CD8-positive, alpha-beta memory T cell (primary cell): ENCODE measurements at regions not wholly inside any gene's neighbourhood (a gene's known extent, or its start where the extent isn't known, plus 50 kb on each side); places are given as distances from the start of the nearest gene placed in this dataset.

ENCODE experiments used
- CTCF ChIA-PET: fragments of 350-600 bp; sonication (Branson Sonifier 250); formaldehyde crosslinking; loops from one replicate; lab custom pipeline; 2021; ENCODE audit warnings: antibody characterized with exemption; lab: Charles Lee
- POLR2A ChIA-PET: fragments of 350-600 bp; sonication (Branson Sonifier 250); formaldehyde crosslinking; loops from one replicate; lab custom pipeline; 2021; ENCODE audit warnings: antibody characterized with exemption; lab: Charles Lee
- DNase-seq, 5 donors: peaks; one replicate each; pipeline versions ENCODE4 v3.0.0 to v3.0.0-alpha.2; 2020 to 2022; ENCODE audit warnings: mixed read lengths in 1 of 5
- H3K27ac ChIP-seq: one replicate; pipeline ENCODE4 v1.7.0; 2013; ENCODE audit warnings: low read depth, mild to moderate bottlenecking, low read length, moderate library complexity
- H3K27me3 ChIP-seq: 2 replicates; pipeline ENCODE4 v1.7.0; 2013; ENCODE audit warnings: low read length, mild to moderate bottlenecking; ENCODE audit not compliant: insufficient read depth, poor library complexity, severe bottlenecking
- H3K36me3 ChIP-seq: 2 replicates; pipeline ENCODE4 v1.7.0; 2013; ENCODE audit warnings: mild to moderate bottlenecking, low read length, moderate library complexity; ENCODE audit not compliant: insufficient read depth
- H3K4me1 ChIP-seq: 2 replicates; pipeline ENCODE4 v1.7.0; 2013; ENCODE audit warnings: mild to moderate bottlenecking, low read length, moderate library complexity; ENCODE audit not compliant: insufficient read depth
- H3K4me3 ChIP-seq: 2 replicates; pipeline ENCODE4 v1.7.0; 2013; ENCODE audit warnings: mild to moderate bottlenecking, low read length
- H3K9me3 ChIP-seq: 2 replicates; pipeline ENCODE4 v1.7.0; 2013; ENCODE audit warnings: mild to moderate bottlenecking, low read length
- H3K27ac Mint-ChIP-seq, 8 donors: one replicate each; pipeline ENCODE4 v1.8.0; 2020 to 2021; ENCODE audit warnings: mixed read lengths in 8 of 8, mild to moderate bottlenecking in 6 of 8, inconsistent platforms in 3 of 8, moderate library complexity in 3 of 8
- H3K27me3 Mint-ChIP-seq, 2 donors: one replicate each; pipeline ENCODE4 v1.8.0; 2020 to 2021; ENCODE audit warnings: mixed read lengths in 2 of 2, mild to moderate bottlenecking in 1 of 2, moderate library complexity in 1 of 2
- H3K36me3 Mint-ChIP-seq, 3 donors: one replicate each; pipeline ENCODE4 v1.8.0; 2020 to 2021; ENCODE audit warnings: mixed read lengths in 3 of 3, inconsistent platforms in 1 of 3, mild to moderate bottlenecking in 1 of 3
- H3K4me1 Mint-ChIP-seq, 3 donors: one replicate each; pipeline ENCODE4 v1.8.0; 2020 to 2021; ENCODE audit warnings: mixed read lengths in 3 of 3, inconsistent platforms in 1 of 3, mild to moderate bottlenecking in 1 of 3
- H3K4me3 Mint-ChIP-seq, 7 donors: one replicate each; pipeline ENCODE4 v1.8.0; 2020 to 2021; ENCODE audit warnings: mixed read lengths in 7 of 7, mild to moderate bottlenecking in 6 of 7, moderate library complexity in 4 of 7, inconsistent platforms in 2 of 7
- H3K9me3 Mint-ChIP-seq, 5 donors: one replicate each; pipeline ENCODE4 v1.8.0; 2020 to 2022; ENCODE audit warnings: mixed read lengths in 5 of 5, mild to moderate bottlenecking in 3 of 5, moderate library complexity in 2 of 5, inconsistent platforms in 1 of 5

GRCh38 chr2:164190700-164191099 lies 430.6 kb downstream of the GRB14 start:
- Mint-ChIP-seq H3K4me3 (no peak overlapping the region), H3K27ac (peak overlapping the region in 1 of 8 donors; percentile 64), H3K4me1 (no peaks in the 10 kb centered on the region), H3K9me3 (peaks cover 2 to 18% (median 8%) of the 10 kb centered on the region in 5 donors), H3K27me3 (no peaks in the 10 kb centered on the region), H3K36me3 (no peaks in the 10 kb centered on the region)
- no peak for DNase-seq
- Histone ChIP-seq H3K4me3 (no peak overlapping the region), H3K4me1 (no peaks in the 10 kb centered on the region), H3K9me3 (no peaks in the 10 kb centered on the region), H3K27ac (no peak overlapping the region), H3K36me3 (no peaks in the 10 kb centered on the region), H3K27me3 (no peaks in the 10 kb centered on the region)
- ChIA-PET POLR2A (no interaction called here), CTCF (no interaction called here)

- H3K27me3 Mint-ChIP-seq, result no peaks in the 10 kb centered on the region
- Histone ChIP-seq H3K4me1 (no peaks in the 10 kb centered on the region), H3K27ac (no peak overlapping the region), H3K36me3 (no peaks in the 10 kb centered on the region), H3K4me3 (no peak overlapping the region), H3K27me3 (no peaks in the 10 kb centered on the region), H3K9me3 (no peaks in the 10 kb centered on the region)
- no peaks in the 10 kb centered on the region for H3K36me3 Mint-ChIP-seq
- no peak for DNase-seq
- no peaks in the 10 kb centered on the region for H3K4me1 Mint-ChIP-seq
- CTCF ChIA-PET, result no interaction called here
- peaks cover 2 to 16% (median 8%) of the 10 kb centered on the region in 5 donors for H3K9me3 Mint-ChIP-seq
- POLR2A ChIA-PET, result no interaction called here
- no peak overlapping the region for H3K27ac Mint-ChIP-seq
- H3K4me3 Mint-ChIP-seq, result no peak overlapping the region
These were observed 431.4 kb downstream of the GRB14 start for GRCh38 chr2:164189851-164190250.

- Mint-ChIP-seq H3K27me3 (no peaks in the 10 kb centered on the region), H3K27ac (no peak overlapping the region), H3K9me3 (peaks cover 4 to 17% (median 6%) of the 10 kb centered on the region in 5 donors), H3K4me3 (no peak overlapping the region), H3K4me1 (no peaks in the 10 kb centered on the region), H3K36me3 (no peaks in the 10 kb centered on the region)
- DNase-seq, result no peak
- ChIA-PET POLR2A (no interaction called here), CTCF (no interaction called here)
- no peaks in the 10 kb centered on the region for H3K36me3 ChIP-seq
- no peaks in the 10 kb centered on the region for H3K9me3 ChIP-seq
- no peaks in the 10 kb centered on the region for H3K4me1 ChIP-seq
- H3K27ac ChIP-seq, result no peak overlapping the region
- no peaks in the 10 kb centered on the region for H3K27me3 ChIP-seq
- no peak overlapping the region for H3K4me3 ChIP-seq
These were observed 434.2 kb downstream of the GRB14 start for GRCh38 chr2:164187121-164187520.

- Mint-ChIP-seq H3K4me3 (no peak overlapping the region), H3K27ac (no peak overlapping the region), H3K4me1 (no peaks in the 10 kb centered on the region), H3K27me3 (no peaks in the 10 kb centered on the region), H3K36me3 (no peaks in the 10 kb centered on the region), H3K9me3 (peaks cover 4 to 17% (median 6%) of the 10 kb centered on the region in 5 donors)
- Histone ChIP-seq H3K4me1 (no peaks in the 10 kb centered on the region), H3K36me3 (no peaks in the 10 kb centered on the region), H3K9me3 (no peaks in the 10 kb centered on the region), H3K27ac (no peak overlapping the region), H3K27me3 (no peaks in the 10 kb centered on the region), H3K4me3 (no peak overlapping the region)
- POLR2A ChIA-PET, result interaction anchor here (0.5 kb wide), 1 partner anchor 728 kb away, joined by 3 read pairs; no protein-coding TSS in a partner anchor
- CTCF ChIA-PET, result no interaction called here
- DNase-seq, result no peak
These were observed 434.7 kb downstream of the GRB14 start for GRCh38 chr2:164186591-164186990.

- H3K27me3 ChIP-seq, result no peaks in the 10 kb centered on the region
- ChIA-PET CTCF (no interaction called here), POLR2A (no interaction called here)
- H3K36me3 ChIP-seq, result no peaks in the 10 kb centered on the region
- H3K9me3 ChIP-seq, result no peaks in the 10 kb centered on the region
- DNase-seq, result no peak
- no peak overlapping the region for H3K4me3 ChIP-seq
- no peak overlapping the region for H3K4me3 Mint-ChIP-seq
- no peaks in the 10 kb centered on the region for H3K4me1 ChIP-seq
- H3K9me3 Mint-ChIP-seq, result peaks cover 5 to 12% (median 8%) of the 10 kb centered on the region in 5 donors
- H3K36me3 Mint-ChIP-seq, result no peaks in the 10 kb centered on the region
- no peaks in the 10 kb centered on the region for H3K27me3 Mint-ChIP-seq
- no peak overlapping the region for H3K27ac ChIP-seq
- H3K27ac Mint-ChIP-seq, result no peak overlapping the region
- no peaks in the 10 kb centered on the region for H3K4me1 Mint-ChIP-seq
These were observed 439.1 kb downstream of the GRB14 start for GRCh38 chr2:164182116-164182627.

- POLR2A ChIA-PET, result no interaction called here
- H3K27ac ChIP-seq, result no peak overlapping the region
- H3K27me3 ChIP-seq, result no peaks in the 10 kb centered on the region
- no peaks in the 10 kb centered on the region for H3K4me1 Mint-ChIP-seq
- no peaks in the 10 kb centered on the region for H3K36me3 Mint-ChIP-seq
- H3K9me3 Mint-ChIP-seq, result peaks cover 6 to 15% (median 8%) of the 10 kb centered on the region in 5 donors
- no peaks in the 10 kb centered on the region for H3K27me3 Mint-ChIP-seq
- no peak overlapping the region for H3K4me3 ChIP-seq
- CTCF ChIA-PET, result no interaction called here
- no peak for DNase-seq
- H3K4me3 Mint-ChIP-seq, result no peak overlapping the region
- H3K27ac Mint-ChIP-seq, result no peak overlapping the region
- no peaks in the 10 kb centered on the region for H3K9me3 ChIP-seq
- H3K36me3 ChIP-seq, result no peaks in the 10 kb centered on the region
- no peaks in the 10 kb centered on the region for H3K4me1 ChIP-seq
These were observed 442.3 kb downstream of the GRB14 start for GRCh38 chr2:164178835-164179465.

GRCh38 chr2:164164602-164165001 lies 428.8 kb upstream of the FIGN start:
- no peaks in the 10 kb centered on the region for H3K27me3 ChIP-seq
- Mint-ChIP-seq H3K27me3 (no peaks in the 10 kb centered on the region), H3K36me3 (no peaks in the 10 kb centered on the region), H3K4me3 (no peak overlapping the region), H3K27ac (no peak overlapping the region), H3K4me1 (no peaks in the 10 kb centered on the region), H3K9me3 (peaks cover 0 to 37% (median 8%) of the 10 kb centered on the region in 5 donors)
- DNase-seq, result no peak
- H3K36me3 ChIP-seq, result no peaks in the 10 kb centered on the region
- no peak overlapping the region for H3K27ac ChIP-seq
- H3K4me3 ChIP-seq, result no peak overlapping the region
- ChIA-PET POLR2A (no interaction called here), CTCF (interaction anchor here (0.7 kb wide), 1 partner anchor 31 kb away, joined by 3 read pairs; no protein-coding TSS in a partner anchor)
- no peaks in the 10 kb centered on the region for H3K9me3 ChIP-seq
- H3K4me1 ChIP-seq, result no peaks in the 10 kb centered on the region

- Mint-ChIP-seq H3K4me3 (no peak overlapping the region), H3K9me3 (peaks cover 0 to 27% (median 7%) of the 10 kb centered on the region in 5 donors), H3K4me1 (no peaks in the 10 kb centered on the region), H3K27ac (no peak overlapping the region), H3K36me3 (no peaks in the 10 kb centered on the region), H3K27me3 (no peaks in the 10 kb centered on the region)
- no peaks in the 10 kb centered on the region for H3K27me3 ChIP-seq
- H3K27ac ChIP-seq, result no peak overlapping the region
- ChIA-PET CTCF (no interaction called here), POLR2A (no interaction called here)
- H3K36me3 ChIP-seq, result no peaks in the 10 kb centered on the region
- no peaks in the 10 kb centered on the region for H3K9me3 ChIP-seq
- no peak overlapping the region for H3K4me3 ChIP-seq
- no peaks in the 10 kb centered on the region for H3K4me1 ChIP-seq
- DNase-seq, result no peak
These were observed 419.8 kb upstream of the FIGN start for GRCh38 chr2:164155558-164155957.
